Astrocyte of the cerebellum (primary cell): ENCODE measurements at regions not wholly inside any gene's neighbourhood (a gene's known extent, or its start where the extent isn't known, plus 50 kb on each side); places are given as distances from the start of the nearest gene placed in this dataset.

ENCODE experiments used
- DNase-seq: peaks from one replicate; pipeline ENCODE4 v3.0.0-alpha.2; 2011; ENCODE audit warnings: low read depth
- H3K4me3 ChIP-seq: 2 replicates; pipeline ENCODE4 v1.5.1; 2011; ENCODE audit warnings: mild to moderate bottlenecking, low read depth, low read length, moderate library complexity
- CTCF ChIP-seq: IDR thresholded peaks from 2 replicates; pipeline ENCODE4 v1.5.1; 2012; ENCODE audit warnings: low read length, low read depth, moderate library complexity, mild to moderate bottlenecking; ENCODE audit errors: missing control alignments
- in situ Hi-C: cut with HindIII; loops from 2 replicates; pipeline ENCODE4 v1.10.0; 2017; ENCODE audit warnings: low sequenced_read_pairs

- in situ Hi-C loops, result no loop called here
- no peak overlapping the region for H3K4me3 ChIP-seq
- TF ChIP-seq CTCF, result no peak
- no peak for DNase-seq
These were observed 114.5 kb downstream of the TMEM18 start for GRCh38 chr2:562391-563364.

GRCh38 chr2:558879-559278 is 118.3 kb downstream of the TMEM18 start:
- in situ Hi-C loops, result no loop called here

GRCh38 chr2:558302-558642 is 118.9 kb downstream of the TMEM18 start:
- TF ChIP-seq CTCF, result no peak
- no peak overlapping the region for H3K4me3 ChIP-seq

More at GRCh38 chr2:558879-559278, 118.3 kb downstream of the TMEM18 start:
- TF ChIP-seq CTCF, result no peak
- H3K4me3 ChIP-seq, result no peak overlapping the region
- no peak for DNase-seq

GRCh38 chr2:557635-558301 is 119.4 kb downstream of the TMEM18 start:
- DNase-seq, result no peak
- no peak overlapping the region for H3K4me3 ChIP-seq
- in situ Hi-C loops, result no loop called here
- no peak for TF ChIP-seq CTCF

More at GRCh38 chr2:558302-558642, 118.9 kb downstream of the TMEM18 start:
- DNase-seq, result no peak
- in situ Hi-C loops, result no loop called here

GRCh38 chr2:556485-556884 is 120.7 kb downstream of the TMEM18 start:
- in situ Hi-C loops, result no loop called here
- DNase-seq, result no peak
- no peak overlapping the region for H3K4me3 ChIP-seq
- no peak for TF ChIP-seq CTCF

GRCh38 chr2:555164-555922 is 121.9 kb downstream of the TMEM18 start:
- TF ChIP-seq CTCF, result no peak
- DNase-seq, result peak; percentile 5
- in situ Hi-C loops, result no loop called here
- H3K4me3 ChIP-seq, result no peak overlapping the region
